Activated CD8-positive, alpha-beta T cell treated with anti-CD3 and anti-CD28 coated beads for 36 hours (primary cell): ENCODE measurements at regions not wholly inside any gene's neighbourhood (a gene's known extent, or its start where the extent isn't known, plus 50 kb on each side); places are given as distances from the start of the nearest gene placed in this dataset.
"Not testable (repeated sequence)": the region's sequence is repeated elsewhere in the genome, so short reads cannot be mapped to it uniquely, and the experiment has no call there.

ENCODE experiments used
- ATAC-seq: fragments of 200-7000 bp; cut with Tn5 transposase; one replicate; pipeline ENCODE4 v1.10.0; 2021; ENCODE audit warnings: mild to moderate bottlenecking, moderate library complexity
- CTCF ChIA-PET: fragments of 350-600 bp; sonication (Branson Sonifier 250); formaldehyde crosslinking; loops from one replicate; lab custom pipeline; 2021; ENCODE audit warnings: antibody characterized with exemption; lab: Charles Lee
- POLR2A ChIA-PET: fragments of 350-600 bp; sonication (Branson Sonifier 250); formaldehyde crosslinking; loops from one replicate; lab custom pipeline; 2021; ENCODE audit warnings: antibody characterized with exemption; lab: Charles Lee
- DNase-seq: peaks from one replicate; pipeline ENCODE4 v3.0.0-alpha.2; 2020
- H3K27ac Mint-ChIP-seq: one replicate; pipeline ENCODE4 v1.8.0; 2021; ENCODE audit warnings: mild to moderate bottlenecking, mixed read lengths
- H3K27me3 Mint-ChIP-seq: one replicate; pipeline ENCODE4 v1.8.0; 2021; ENCODE audit warnings: mixed read lengths
- H3K36me3 Mint-ChIP-seq: one replicate; pipeline ENCODE4 v1.8.0; 2021; ENCODE audit warnings: low read depth, mixed read lengths
- H3K4me1 Mint-ChIP-seq: one replicate; pipeline ENCODE4 v1.8.0; 2021; ENCODE audit warnings: low read depth, mixed read lengths
- H3K4me3 Mint-ChIP-seq: one replicate; pipeline ENCODE4 v1.8.0; 2021; ENCODE audit warnings: mild to moderate bottlenecking, moderate library complexity, mixed read lengths
- H3K9me3 Mint-ChIP-seq: one replicate; pipeline ENCODE4 v1.8.0; 2021; ENCODE audit warnings: mixed read lengths
- intact Hi-C: fragments of 100-400 bp; cut with micrococcal nuclease; formaldehyde crosslinking; loops from one replicate; pipeline ENCODE4 v1.10.0; 2022
- TF ChIP-seq, protein P1 (sequence below): fragments of 200-600 bp; IDR thresholded peaks from one replicate; pipeline ENCODE4 v1.8.0; 2022; ENCODE audit warnings: antibody characterized with exemption, mild to moderate bottlenecking

DNA sequence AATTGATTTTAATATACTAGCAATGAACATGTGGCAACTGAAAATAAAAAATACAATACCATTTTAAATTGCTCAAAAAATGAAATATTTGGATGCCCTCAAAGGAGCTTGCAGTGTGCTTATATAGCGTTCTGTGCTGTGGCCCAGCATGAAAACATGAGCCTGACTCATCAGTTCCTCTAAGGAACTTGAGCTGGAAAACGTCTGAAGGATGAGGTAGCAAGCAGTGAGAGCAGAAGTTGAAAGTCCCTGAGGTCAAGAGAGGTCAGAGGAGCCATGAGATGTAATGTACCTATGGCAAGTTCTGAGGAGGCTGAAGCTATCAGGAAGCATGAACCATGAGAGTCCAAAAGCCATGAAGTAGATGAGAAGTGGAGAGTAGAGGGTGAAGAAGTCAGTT is 59.7 kb downstream of the HMGB3 start:
- H3K4me1 Mint-ChIP-seq: no peaks in the 10 kb centered on the region
- CTCF ChIA-PET: interaction anchor here (0.8 to 1.3 kb wide), 2 partner anchors 12 to 271 kb away, joined by 3 read pairs; no protein-coding TSS in a partner anchor
- intact Hi-C loops: no loop called here
- TF ChIP-seq, protein P1, sequence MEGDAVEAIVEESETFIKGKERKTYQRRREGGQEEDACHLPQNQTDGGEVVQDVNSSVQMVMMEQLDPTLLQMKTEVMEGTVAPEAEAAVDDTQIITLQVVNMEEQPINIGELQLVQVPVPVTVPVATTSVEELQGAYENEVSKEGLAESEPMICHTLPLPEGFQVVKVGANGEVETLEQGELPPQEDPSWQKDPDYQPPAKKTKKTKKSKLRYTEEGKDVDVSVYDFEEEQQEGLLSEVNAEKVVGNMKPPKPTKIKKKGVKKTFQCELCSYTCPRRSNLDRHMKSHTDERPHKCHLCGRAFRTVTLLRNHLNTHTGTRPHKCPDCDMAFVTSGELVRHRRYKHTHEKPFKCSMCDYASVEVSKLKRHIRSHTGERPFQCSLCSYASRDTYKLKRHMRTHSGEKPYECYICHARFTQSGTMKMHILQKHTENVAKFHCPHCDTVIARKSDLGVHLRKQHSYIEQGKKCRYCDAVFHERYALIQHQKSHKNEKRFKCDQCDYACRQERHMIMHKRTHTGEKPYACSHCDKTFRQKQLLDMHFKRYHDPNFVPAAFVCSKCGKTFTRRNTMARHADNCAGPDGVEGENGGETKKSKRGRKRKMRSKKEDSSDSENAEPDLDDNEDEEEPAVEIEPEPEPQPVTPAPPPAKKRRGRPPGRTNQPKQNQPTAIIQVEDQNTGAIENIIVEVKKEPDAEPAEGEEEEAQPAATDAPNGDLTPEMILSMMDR: no peak
- H3K27ac Mint-ChIP-seq: no peak overlapping the region
- H3K27me3 Mint-ChIP-seq: no peaks in the 10 kb centered on the region
- no peak overlapping the region for H3K4me3 Mint-ChIP-seq
- H3K36me3 Mint-ChIP-seq: no peaks in the 10 kb centered on the region
- H3K9me3 Mint-ChIP-seq: no peaks in the 10 kb centered on the region
- no peak for DNase-seq
- ATAC-seq: no peak
- POLR2A ChIA-PET: no interaction called here

DNA sequence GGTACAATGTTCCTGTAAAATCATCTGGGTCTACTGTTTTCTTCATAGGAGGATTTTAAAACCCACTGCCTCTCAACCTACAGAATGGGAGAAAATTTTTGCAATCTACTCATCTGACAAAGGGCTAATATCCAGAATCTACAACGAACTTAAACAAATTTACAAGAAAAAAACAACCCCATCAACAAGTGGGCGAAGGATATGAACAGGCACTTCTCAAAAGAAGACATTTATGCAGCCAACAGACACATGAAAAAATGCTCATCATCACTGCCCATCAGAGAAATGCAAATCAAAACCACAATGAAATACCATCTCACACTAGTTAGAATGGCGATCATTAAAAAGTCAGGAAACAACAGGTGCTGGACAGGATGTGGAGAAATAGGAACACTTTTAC is 83.2 kb downstream of the HMGB3 start:
- H3K4me3 Mint-ChIP-seq, DNase-seq, ATAC-seq, POLR2A ChIA-PET, H3K27me3 Mint-ChIP-seq, H3K4me1 Mint-ChIP-seq, intact Hi-C loops, H3K36me3 Mint-ChIP-seq, H3K9me3 Mint-ChIP-seq, H3K27ac Mint-ChIP-seq, CTCF ChIA-PET: not testable (repeated sequence)

DNA sequence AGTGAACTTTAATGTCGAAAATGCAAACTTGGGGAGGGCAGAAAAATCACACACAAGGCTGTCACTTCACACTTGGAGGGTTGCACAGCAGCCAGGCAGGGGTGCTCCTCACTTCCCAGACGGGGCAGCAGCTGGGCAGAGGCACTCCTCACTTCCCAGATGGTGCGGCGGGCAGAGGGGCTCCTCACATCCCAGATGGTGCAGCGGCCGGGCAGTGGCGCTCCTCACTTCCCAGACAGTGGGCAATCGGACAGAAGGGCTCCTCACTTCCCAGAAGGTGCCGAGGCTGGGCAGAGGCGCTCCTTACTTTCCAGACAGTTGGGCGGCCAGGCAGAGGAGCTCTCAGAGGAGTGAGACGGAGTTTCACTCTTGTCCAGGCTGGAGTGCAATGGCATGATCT is 90.6 kb downstream of the HMGB3 start:
- ChIA-PET POLR2A (no interaction called here), CTCF (no interaction called here)
- H3K4me1 Mint-ChIP-seq: no peaks in the 10 kb centered on the region
- intact Hi-C loops: no loop called here
- no peak overlapping the region for H3K4me3 Mint-ChIP-seq
- DNase-seq (no peak), ATAC-seq (no peak)
- no peaks in the 10 kb centered on the region for H3K9me3 Mint-ChIP-seq
- H3K27me3 Mint-ChIP-seq: peaks cover 2% of the 10 kb centered on the region
- TF ChIP-seq, protein P1: no peak
- no peaks in the 10 kb centered on the region for H3K36me3 Mint-ChIP-seq
- H3K27ac Mint-ChIP-seq: no peak overlapping the region

DNA sequence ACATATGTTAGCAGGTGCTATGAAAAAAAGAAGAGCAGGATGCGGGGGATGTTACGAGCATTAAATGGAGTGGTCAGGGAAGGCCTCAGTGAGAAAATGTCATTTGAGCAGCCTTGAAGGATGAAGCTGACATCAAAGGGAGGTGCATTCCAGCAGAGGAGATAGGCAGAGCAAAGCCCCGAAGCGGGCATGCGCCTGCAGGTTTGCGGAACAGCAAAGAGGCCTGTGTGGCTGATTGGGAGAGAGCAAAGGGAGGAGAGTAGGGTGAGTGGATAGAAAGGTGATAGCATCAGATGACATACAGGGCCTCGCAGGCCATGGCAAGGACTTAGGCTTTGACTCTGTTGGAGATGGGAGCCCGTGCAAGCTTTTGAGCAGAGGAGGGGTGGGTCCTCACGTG is 95.4 kb upstream of the GPR50 start:
- POLR2A ChIA-PET: no interaction called here
- ATAC-seq: no peak

DNA sequence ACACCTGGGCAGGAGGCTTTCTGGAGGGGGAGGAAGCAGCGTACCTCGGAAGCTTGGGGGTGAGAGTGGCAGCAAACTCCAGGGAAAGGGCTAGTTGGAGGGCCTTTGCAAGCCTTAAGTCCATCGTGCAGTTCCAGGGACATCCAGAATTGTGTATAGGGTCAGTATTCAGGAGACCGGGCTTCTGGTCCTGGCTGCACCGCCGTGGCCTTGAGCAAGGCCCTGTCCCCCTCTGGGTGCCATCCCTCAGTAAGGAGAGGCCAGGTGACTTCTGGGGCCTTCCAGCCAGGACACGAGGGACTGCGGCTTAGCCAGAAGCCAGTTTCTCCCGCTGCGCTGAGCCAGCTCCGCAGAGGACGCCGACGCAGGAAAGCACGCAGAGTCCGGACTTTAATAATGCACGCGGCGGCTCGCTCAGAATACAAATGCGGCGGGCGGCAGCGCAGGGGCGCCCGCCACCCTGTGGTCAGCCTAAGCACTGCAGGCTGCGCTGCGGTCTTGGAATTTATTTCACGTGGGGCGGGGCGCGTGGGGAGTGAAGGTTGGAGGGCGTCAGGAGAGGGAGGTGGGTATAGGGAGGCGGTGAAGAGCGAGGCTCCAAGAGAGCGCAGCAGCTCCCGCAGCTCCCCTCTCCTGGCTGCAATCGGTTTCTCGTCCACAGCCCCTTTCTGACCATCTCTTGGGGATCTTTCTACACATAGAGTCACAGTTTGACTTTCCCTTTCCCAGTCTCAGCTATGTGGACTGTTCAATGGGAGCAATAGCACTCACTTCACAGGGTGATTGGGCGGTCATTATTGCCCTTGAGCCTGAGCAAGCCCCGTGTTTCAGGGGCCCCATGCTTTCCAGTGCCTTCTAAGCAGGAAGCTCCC is 94.1 kb upstream of the GPR50 start:
- Mint-ChIP-seq H3K4me1 (peaks cover 2% of the 10 kb centered on the region), H3K36me3 (no peaks in the 10 kb centered on the region), H3K27me3 (peaks cover 25% of the 10 kb centered on the region), H3K27ac (no peak overlapping the region), H3K4me3 (no peak overlapping the region), H3K9me3 (no peaks in the 10 kb centered on the region)
- ChIA-PET POLR2A (interaction anchor here (0.9 kb wide), 1 partner anchor 311 kb away, joined by 3 read pairs; no protein-coding TSS in a partner anchor), CTCF (interaction anchor here (0.6 to 5.6 kb wide), 7 partner anchors 11 to 316 kb away, joined by 3 to 80 read pairs (median 4); no protein-coding TSS in a partner anchor)
- TF ChIP-seq, protein P1: peak; percentile 82
- intact Hi-C loops: loop anchor here (5.0 kb wide), 1 partner anchor 310 kb away; no protein-coding TSS in a partner anchor
- peak; percentile 95 for ATAC-seq
- DNase-seq: peak; percentile 71

More for the DNA sequence above, 95.4 kb upstream of the GPR50 start:
- Mint-ChIP-seq H3K36me3 (no peaks in the 10 kb centered on the region), H3K4me1 (peaks cover 2% of the 10 kb centered on the region), H3K4me3 (no peak overlapping the region), H3K27me3 (peaks cover 25% of the 10 kb centered on the region), H3K27ac (no peak overlapping the region), H3K9me3 (no peaks in the 10 kb centered on the region)
- DNase-seq: no peak
- intact Hi-C loops: loop anchor here (5.0 kb wide), 1 partner anchor 309 kb away; no protein-coding TSS in a partner anchor
- TF ChIP-seq, protein P1: no peak
- CTCF ChIA-PET: interaction anchor here (0.8 to 5.6 kb wide), 5 partner anchors 11 to 314 kb away, joined by 3 to 80 read pairs (median 8); no protein-coding TSS in a partner anchor
